SK-N-SH treated with all-trans-retinoic acid at 6 μM for 48 hours (cell line): ENCODE measurements at regions not wholly inside any gene's neighbourhood (a gene's known extent, or its start where the extent isn't known, plus 50 kb on each side); places are given as distances from the start of the nearest gene placed in this dataset.

Experiments
- ATAC-seq: fragments of 200-7000 bp; cut with Tn5 transposase; 3 replicates; pipeline ENCODE4 v1.9.1; 2020; ENCODE audit warnings: mild to moderate bottlenecking, moderate library complexity
- BACH2 ChIP-seq: fragments of 250-450 bp; sonication (Bioruptor Pico); IDR thresholded peaks from 2 replicates; pipeline ENCODE4 v1.9.0; 2021; ENCODE audit warnings: mild to moderate bottlenecking, borderline replicate concordance
- CREB5 ChIP-seq: fragments of 250-450 bp; sonication (Bioruptor Pico); IDR thresholded peaks from 2 replicates; pipeline ENCODE4 v1.5.1; 2020; ENCODE audit warnings: low read depth, mild to moderate bottlenecking, moderate library complexity
- CSDC2 ChIP-seq: fragments of 250-450 bp; sonication (Bioruptor Pico); IDR thresholded peaks from 2 replicates; pipeline ENCODE4 v1.5.0; 2020; ENCODE audit warnings: mild to moderate bottlenecking, moderate library complexity
- CSRNP3 ChIP-seq: fragments of 250-450 bp; sonication (Bioruptor Pico); IDR thresholded peaks from 2 replicates; pipeline ENCODE4 v1.5.1; 2021; ENCODE audit warnings: mild to moderate bottlenecking, moderate library complexity
- ESRRG ChIP-seq: fragments of 250-450 bp; sonication (Bioruptor Pico); IDR thresholded peaks from 2 replicates; pipeline ENCODE4 v1.6.1; 2021; ENCODE audit warnings: mild to moderate bottlenecking
- ISL1 ChIP-seq: fragments of 250-450 bp; sonication (Bioruptor Pico); IDR thresholded peaks from 2 replicates; pipeline ENCODE4 v2.1.2; 2022; ENCODE audit warnings: mild to moderate bottlenecking, moderate library complexity
- OSR1 ChIP-seq: fragments of 250-450 bp; sonication (Bioruptor Pico); IDR thresholded peaks from 2 replicates; pipeline ENCODE4 v1.8.0; 2022; ENCODE audit warnings: moderate library complexity, mild to moderate bottlenecking, inconsistent platforms
- PATZ1 ChIP-seq: fragments of 250-450 bp; sonication (Bioruptor Pico); IDR thresholded peaks from 2 replicates; pipeline ENCODE4 v1.8.0; 2020; ENCODE audit warnings: mild to moderate bottlenecking, moderate library complexity, borderline replicate concordance
- POU6F1 ChIP-seq: fragments of 250-450 bp; sonication (Bioruptor Pico); IDR thresholded peaks from 2 replicates; pipeline ENCODE4 v1.8.0; 2021; ENCODE audit warnings: low read depth, mild to moderate bottlenecking, moderate library complexity, borderline replicate concordance
- PPARA ChIP-seq: fragments of 250-450 bp; sonication (Bioruptor Pico); IDR thresholded peaks from 2 replicates; pipeline ENCODE4 v1.5.0; 2020; ENCODE audit warnings: mild to moderate bottlenecking, borderline replicate concordance
- RARB ChIP-seq: fragments of 250-450 bp; sonication (Bioruptor Pico); IDR thresholded peaks from 2 replicates; pipeline ENCODE4 v1.8.0; 2021; ENCODE audit warnings: mild to moderate bottlenecking, moderate library complexity
- SNAI2 ChIP-seq: fragments of 250-450 bp; sonication (Bioruptor Pico); IDR thresholded peaks from 2 replicates; pipeline ENCODE4 v1.5.0; 2020; ENCODE audit warnings: mild to moderate bottlenecking, moderate library complexity
- TCF4 ChIP-seq: fragments of 250-450 bp; sonication (Bioruptor Pico); IDR thresholded peaks from 2 replicates; pipeline ENCODE4 v1.8.0; 2021; ENCODE audit warnings: mild to moderate bottlenecking, moderate library complexity, borderline replicate concordance
- TOX ChIP-seq: fragments of 250-450 bp; sonication (Bioruptor Pico); IDR thresholded peaks from 2 replicates; pipeline ENCODE4 v1.8.0; 2021; ENCODE audit warnings: mild to moderate bottlenecking, moderate library complexity, borderline replicate concordance
- TSHZ2 ChIP-seq: fragments of 250-450 bp; sonication (Bioruptor Pico); IDR thresholded peaks from 2 replicates; pipeline ENCODE4 v1.5.0; 2020; ENCODE audit warnings: mild to moderate bottlenecking, moderate library complexity
- ZC3H10 ChIP-seq: fragments of 250-450 bp; sonication (Bioruptor Pico); IDR thresholded peaks from 2 replicates; pipeline ENCODE4 v1.5.1; 2021; ENCODE audit warnings: mild to moderate bottlenecking, moderate library complexity
- ZFP3 ChIP-seq: fragments of 250-450 bp; sonication (Bioruptor Pico); IDR thresholded peaks from 2 replicates; pipeline ENCODE4 v1.5.0; 2020; ENCODE audit warnings: mild to moderate bottlenecking, moderate library complexity
- ZFP30 ChIP-seq: fragments of 450-650 bp; formaldehyde crosslinking; IDR thresholded peaks from 2 replicates; pipeline ENCODE4 v1.5.0; 2022; ENCODE audit warnings: mild to moderate bottlenecking, moderate library complexity
- ZNF565 ChIP-seq: fragments of 450-650 bp; formaldehyde crosslinking; conservative IDR thresholded peaks from 2 replicates; pipeline ENCODE4 v1.5.0; 2020; ENCODE audit warnings: low read depth, mild to moderate bottlenecking, moderate library complexity
- ZNF70 ChIP-seq: fragments of 450-650 bp; formaldehyde crosslinking; IDR thresholded peaks from 2 replicates; pipeline ENCODE4 v1.5.0; 2020; ENCODE audit warnings: mild to moderate bottlenecking, moderate library complexity
- ZNF8 ChIP-seq: fragments of 450-650 bp; formaldehyde crosslinking; IDR thresholded peaks from 2 replicates; pipeline ENCODE4 v1.5.0; 2020; ENCODE audit warnings: mild to moderate bottlenecking, moderate library complexity

- no peak for TF ChIP-seq POU6F1
- no peak for TF ChIP-seq CSRNP3 (CRISPR knock-in tag)
Observed at GRCh38 chr10:128704716-128705115, 578.5 kb upstream of the MKI67 start (continued).

GRCh38 chr10:128708182-128708581, 582.0 kb upstream of the MKI67 start:
- ATAC-seq, result no peak
- TF ChIP-seq BACH2 (no peak), SNAI2 (CRISPR knock-in tag) (no peak), ZFP3 (CRISPR knock-in tag) (no peak), RARB (CRISPR knock-in tag) (no peak), PPARA (CRISPR knock-in tag) (no peak), ZC3H10 (no peak), CSDC2 (no peak), CREB5 (CRISPR knock-in tag) (no peak), ZNF70 (CRISPR knock-in tag) (no peak)

GRCh38 chr10:128709686-128710085, 583.5 kb upstream of the MKI67 start:
- ATAC-seq, result no peak
- no peak for TF ChIP-seq TCF4 (CRISPR knock-in tag)
- no peak for TF ChIP-seq ZNF70 (CRISPR knock-in tag)
- TF ChIP-seq ZNF565 (CRISPR knock-in tag), result no peak
- TF ChIP-seq PPARA (CRISPR knock-in tag), result no peak
- no peak for TF ChIP-seq ISL1 (CRISPR knock-in tag)
- TF ChIP-seq ZFP3 (CRISPR knock-in tag), result no peak
- no peak for TF ChIP-seq BACH2
- no peak for TF ChIP-seq CSDC2
- TF ChIP-seq TSHZ2, result no peak
- TF ChIP-seq OSR1 (CRISPR knock-in tag), result no peak
- TF ChIP-seq CREB5 (CRISPR knock-in tag), result no peak
- TF ChIP-seq ESRRG (CRISPR knock-in tag), result no peak
- TF ChIP-seq SNAI2 (CRISPR knock-in tag), result no peak
- TF ChIP-seq CSRNP3 (CRISPR knock-in tag), result no peak
- no peak for TF ChIP-seq ZNF8
- TF ChIP-seq ZC3H10, result no peak
- TF ChIP-seq RARB (CRISPR knock-in tag), result no peak
- TF ChIP-seq TOX (CRISPR knock-in tag), result no peak
- TF ChIP-seq PATZ1 (CRISPR knock-in tag), result no peak
- no peak for TF ChIP-seq ZFP30
